Colonic mucosa (tissue), 4 donors: ENCODE measurements at regions not wholly inside any gene's neighbourhood (a gene's known extent, or its start where the extent isn't known, plus 50 kb on each side); places are given as distances from the start of the nearest gene placed in this dataset.

Experiments used
- DNase-seq: peaks from one replicate; pipeline ENCODE4 v3.0.0-alpha.2; 2020
- H3K27ac ChIP-seq: fragments of 200-600 bp; one replicate; pipeline ENCODE4 v1.8.0; 2021
- H3K27me3 ChIP-seq: fragments of 200-600 bp; one replicate; pipeline ENCODE4 v1.8.0; 2021
- H3K36me3 ChIP-seq: fragments of 200-600 bp; one replicate; pipeline ENCODE4 v1.8.0; 2021
- H3K4me1 ChIP-seq: fragments of 200-600 bp; one replicate; pipeline ENCODE4 v1.8.0; 2021; ENCODE audit warnings: mild to moderate bottlenecking
- H3K4me3 ChIP-seq: fragments of 200-600 bp; one replicate; pipeline ENCODE4 v1.8.0; 2021
- H3K9ac ChIP-seq, 2 donors: one replicate each; pipeline ENCODE4 v1.7.0; 2013; ENCODE audit warnings: control low read depth in 2 of 2, low read depth in 2 of 2, low read length in 2 of 2
- H3K9me3 ChIP-seq: fragments of 200-600 bp; one replicate; pipeline ENCODE4 v1.8.0; 2021
- CTCF ChIP-seq: fragments of 200-600 bp; IDR thresholded peaks from one replicate; pipeline ENCODE4 v1.8.0; 2022; ENCODE audit warnings: antibody characterized with exemption, mild to moderate bottlenecking
- intact Hi-C: fragments of 100-400 bp; cut with DNase I; formaldehyde crosslinking; loops from one replicate; pipeline ENCODE4 v1.14.1; 2022
- donor health status: healthy.
- donor health status: DM: no; HTN: no; CAD: no.
- donor health status: DM: no; HTN: no; CAD: no.

DNA sequence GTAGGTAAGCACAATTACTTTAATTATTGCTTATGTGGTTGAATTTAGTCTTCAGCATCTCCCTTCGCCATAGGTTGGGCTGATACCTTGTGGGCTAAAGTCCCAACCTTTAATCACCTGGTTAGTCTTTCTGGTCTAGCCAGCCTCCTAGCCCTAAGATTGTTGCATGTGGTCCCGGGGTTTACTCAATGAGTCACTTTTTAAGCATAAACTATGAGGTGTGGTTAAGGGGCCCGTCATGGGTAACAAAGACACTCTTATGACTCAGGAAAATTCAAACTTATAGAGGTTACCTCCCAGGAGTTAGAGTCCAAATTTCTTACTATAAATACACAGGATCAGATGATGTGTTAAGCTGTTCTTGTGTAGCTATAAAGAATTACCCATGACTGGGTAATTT lies 841.6 kb downstream of the TRIB2 start:
- H3K9ac ChIP-seq = no peak overlapping the region
- DNase-seq = no peak
- no peaks in the 10 kb centered on the region for H3K9me3 ChIP-seq
- H3K4me1 ChIP-seq = no peaks in the 10 kb centered on the region
- TF ChIP-seq CTCF = no peak
- H3K27ac ChIP-seq = no peak overlapping the region
- no peaks in the 10 kb centered on the region for H3K27me3 ChIP-seq
- no peak overlapping the region for H3K4me3 ChIP-seq
- H3K36me3 ChIP-seq = no peaks in the 10 kb centered on the region
- intact Hi-C loops = no loop called here

- Histone ChIP-seq H3K36me3 (no peaks in the 10 kb centered on the region), H3K27me3 (no peaks in the 10 kb centered on the region), H3K4me3 (no peak overlapping the region), H3K9me3 (no peaks in the 10 kb centered on the region), H3K9ac (no peak overlapping the region), H3K27ac (no peak overlapping the region), H3K4me1 (no peaks in the 10 kb centered on the region)
- no peak for DNase-seq
- TF ChIP-seq CTCF = no peak
- intact Hi-C loops = no loop called here
Measured at GRCh38 chr2:13560322-13560721, 843.6 kb downstream of the TRIB2 start.

GRCh38 chr2:13572466-13572865 lies 855.7 kb downstream of the TRIB2 start:
- no peaks in the 10 kb centered on the region for H3K4me1 ChIP-seq
- H3K27ac ChIP-seq = no peak overlapping the region
- intact Hi-C loops = no loop called here
- H3K4me3 ChIP-seq = no peak overlapping the region
- no peak overlapping the region for H3K9ac ChIP-seq
- no peaks in the 10 kb centered on the region for H3K9me3 ChIP-seq
- no peak for TF ChIP-seq CTCF
- no peak for DNase-seq
- H3K27me3 ChIP-seq = no peaks in the 10 kb centered on the region
- no peaks in the 10 kb centered on the region for H3K36me3 ChIP-seq

- intact Hi-C loops = no loop called here
Measured at GRCh38 chr2:13574831-13575230, 858.1 kb downstream of the TRIB2 start.

GRCh38 chr2:13576406-13577036 lies 859.8 kb downstream of the TRIB2 start:
- H3K36me3 ChIP-seq = no peaks in the 10 kb centered on the region
- H3K27ac ChIP-seq = no peak overlapping the region
- no peak overlapping the region for H3K4me3 ChIP-seq
- H3K9ac ChIP-seq = no peak overlapping the region
- no peaks in the 10 kb centered on the region for H3K9me3 ChIP-seq
- DNase-seq = no peak
- intact Hi-C loops = no loop called here
- no peaks in the 10 kb centered on the region for H3K4me1 ChIP-seq
- H3K27me3 ChIP-seq = no peaks in the 10 kb centered on the region
- TF ChIP-seq CTCF = no peak

More at GRCh38 chr2:13574831-13575230, 858.1 kb downstream of the TRIB2 start:
- Histone ChIP-seq H3K4me3 (no peak overlapping the region), H3K9me3 (no peaks in the 10 kb centered on the region), H3K4me1 (no peaks in the 10 kb centered on the region), H3K27me3 (no peaks in the 10 kb centered on the region), H3K27ac (no peak overlapping the region), H3K36me3 (no peaks in the 10 kb centered on the region), H3K9ac (no peak overlapping the region)
- DNase-seq = no peak
- no peak for TF ChIP-seq CTCF
